ENCODE measurements at regions not wholly inside any gene's neighbourhood (a gene's known extent, or its start where the extent isn't known, plus 50 kb on each side); places are given as distances from the start of the nearest gene placed in this dataset.
A peak's percentile ranks its signal among the peaks of the same experiment; 100 is the strongest.

DNA sequence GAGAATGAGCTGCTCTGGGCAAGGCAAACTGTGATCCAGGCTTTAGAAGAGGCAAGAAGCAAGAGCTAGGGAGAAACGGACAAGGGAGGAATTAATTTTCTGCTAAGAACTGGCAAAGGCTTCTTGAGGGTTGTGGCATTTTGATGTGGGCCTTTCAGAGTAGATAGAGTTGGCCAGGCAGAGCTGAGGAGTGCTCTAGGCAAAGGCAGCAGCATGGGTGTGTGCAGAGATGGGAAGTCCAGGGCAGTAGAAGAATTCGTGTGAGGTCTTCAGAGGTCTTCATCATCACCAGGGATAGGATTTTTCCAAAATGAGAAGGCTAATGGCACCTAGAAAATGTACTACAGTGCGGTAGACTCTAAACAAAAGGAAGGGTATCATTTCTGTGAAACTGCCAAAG is 237.8 kb downstream of the LTN1 start:
- H3K36me3 ChIP-seq: no peaks in the 10 kb centered on the region
- no peak for DNase-seq
- no peak for TF ChIP-seq EP300 (IDR thresholded peaks at IDR 0.05)
- TF ChIP-seq, protein P1, sequence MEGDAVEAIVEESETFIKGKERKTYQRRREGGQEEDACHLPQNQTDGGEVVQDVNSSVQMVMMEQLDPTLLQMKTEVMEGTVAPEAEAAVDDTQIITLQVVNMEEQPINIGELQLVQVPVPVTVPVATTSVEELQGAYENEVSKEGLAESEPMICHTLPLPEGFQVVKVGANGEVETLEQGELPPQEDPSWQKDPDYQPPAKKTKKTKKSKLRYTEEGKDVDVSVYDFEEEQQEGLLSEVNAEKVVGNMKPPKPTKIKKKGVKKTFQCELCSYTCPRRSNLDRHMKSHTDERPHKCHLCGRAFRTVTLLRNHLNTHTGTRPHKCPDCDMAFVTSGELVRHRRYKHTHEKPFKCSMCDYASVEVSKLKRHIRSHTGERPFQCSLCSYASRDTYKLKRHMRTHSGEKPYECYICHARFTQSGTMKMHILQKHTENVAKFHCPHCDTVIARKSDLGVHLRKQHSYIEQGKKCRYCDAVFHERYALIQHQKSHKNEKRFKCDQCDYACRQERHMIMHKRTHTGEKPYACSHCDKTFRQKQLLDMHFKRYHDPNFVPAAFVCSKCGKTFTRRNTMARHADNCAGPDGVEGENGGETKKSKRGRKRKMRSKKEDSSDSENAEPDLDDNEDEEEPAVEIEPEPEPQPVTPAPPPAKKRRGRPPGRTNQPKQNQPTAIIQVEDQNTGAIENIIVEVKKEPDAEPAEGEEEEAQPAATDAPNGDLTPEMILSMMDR (IDR thresholded peaks at IDR 0.05): no peak
- TF ChIP-seq POLR2AphosphoS5 (IDR thresholded peaks at IDR 0.05): no peak
- TF ChIP-seq POLR2A (IDR thresholded peaks at IDR 0.05): no peak

GRCh38 chr21:28754127-28754611 is 238.5 kb downstream of the LTN1 start:
- peak overlapping the region in 2 of 4 donors; percentile 35 to 37 for H3K27ac ChIP-seq
- H3K9me3 ChIP-seq: no peaks in the 10 kb centered on the region
- DNase-seq (no peak), ATAC-seq (ENCODE audit: low FRiP score in 2 of 2) (peak; percentile 66 to 82)
- TF ChIP-seq EP300 (IDR thresholded peaks at IDR 0.05): peak in 2 of 4 donors; percentile 34 to 45
- peak; percentile 57 to 76 for TF ChIP-seq POLR2AphosphoS5 (IDR thresholded peaks at IDR 0.05)
- TF ChIP-seq, protein P1 (IDR thresholded peaks at IDR 0.05): no peak
- no peaks in the 10 kb centered on the region for H3K27me3 ChIP-seq
- H3K4me3 ChIP-seq: no peak overlapping the region
- no peaks in the 10 kb centered on the region for H3K36me3 ChIP-seq
- H3K4me1 ChIP-seq: no peaks in the 10 kb centered on the region
- 66 to 68% methylated on average over 9 of the region's 9 CpGs for whole genome bisulfite sequencing, 2 donors

More for the DNA sequence above, 237.8 kb downstream of the LTN1 start:
- H3K9me3 ChIP-seq: no peaks in the 10 kb centered on the region
- H3K27me3 ChIP-seq: no peaks in the 10 kb centered on the region
- H3K27ac ChIP-seq: peak overlapping the region; percentile 27 to 45 (median 36)
- no peak for ATAC-seq (ENCODE audit: low FRiP score in 2 of 2)
- 63 to 83% methylated on average over 3 of the region's 3 CpGs for WGBS, 2 donors
- no peaks in the 10 kb centered on the region for H3K4me1 ChIP-seq
- H3K4me3 ChIP-seq: no peak overlapping the region

DNA sequence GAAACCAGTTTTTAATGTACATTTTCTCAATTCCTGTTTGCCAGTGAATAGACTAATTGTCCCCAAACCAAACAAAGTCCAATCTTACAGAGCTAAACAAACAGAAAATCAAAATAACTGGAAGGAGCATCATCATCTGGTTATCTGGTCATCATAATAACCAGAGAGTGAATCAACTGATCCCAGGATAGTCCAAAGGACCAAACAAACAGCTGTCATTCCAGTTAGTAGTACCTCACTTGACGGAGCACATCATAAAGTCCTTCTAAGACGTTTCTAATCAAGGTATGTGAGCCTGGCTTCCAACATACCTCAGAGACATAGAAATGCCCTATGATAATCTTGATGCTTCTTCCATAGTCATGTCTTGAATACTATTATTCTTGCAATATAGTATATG is 240.5 kb downstream of the LTN1 start:
- no peak for TF ChIP-seq POLR2A (IDR thresholded peaks at IDR 0.05)
- TF ChIP-seq, protein P1 (IDR thresholded peaks at IDR 0.05): no peak
- TF ChIP-seq EP300 (IDR thresholded peaks at IDR 0.05): no peak
- no peak for TF ChIP-seq POLR2AphosphoS5 (IDR thresholded peaks at IDR 0.05)
- Histone ChIP-seq H3K27ac (peak overlapping the region in 1 of 4 donors; percentile 29), H3K9me3 (no peaks in the 10 kb centered on the region), H3K36me3 (no peaks in the 10 kb centered on the region), H3K4me3 (no peak overlapping the region), H3K27me3 (no peaks in the 10 kb centered on the region), H3K4me1 (no peaks in the 10 kb centered on the region)
- no peak for DNase-seq
- WGBS, 2 donors: 87 to 94% methylated on average over 2 of the region's 2 CpGs
- no peak for ATAC-seq (ENCODE audit: low FRiP score in 2 of 2)

DNA sequence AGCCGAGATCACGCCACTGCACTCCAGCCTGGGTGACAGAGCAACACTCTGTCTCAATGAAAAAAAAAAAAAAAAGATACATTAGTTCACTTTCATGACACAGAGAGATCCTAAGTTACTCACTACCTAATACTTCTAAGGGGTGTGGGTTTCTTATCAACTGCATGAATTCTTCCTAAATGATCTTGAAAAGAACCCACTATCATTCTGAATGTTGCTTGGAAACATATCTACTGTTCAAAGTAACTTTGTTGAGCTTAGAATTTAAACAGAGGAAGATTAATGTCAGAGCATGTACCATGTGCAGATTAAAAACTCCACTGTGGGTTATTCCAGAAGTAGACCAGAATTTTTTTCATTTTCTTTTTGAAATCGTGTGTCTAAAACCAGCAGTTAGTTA is 241.5 kb downstream of the LTN1 start:
- whole genome bisulfite sequencing, 2 donors: 86 to 90% methylated on average over 3 of the region's 3 CpGs
- no peak for ATAC-seq (ENCODE audit: low FRiP score in 2 of 2)

More for the DNA sequence above, 241.5 kb downstream of the LTN1 start:
- no peaks in the 10 kb centered on the region for H3K4me1 ChIP-seq
- TF ChIP-seq, protein P1 (IDR thresholded peaks at IDR 0.05): no peak
- TF ChIP-seq POLR2A (IDR thresholded peaks at IDR 0.05): no peak
- no peak for TF ChIP-seq POLR2AphosphoS5 (IDR thresholded peaks at IDR 0.05)
- no peak for TF ChIP-seq EP300 (IDR thresholded peaks at IDR 0.05)
- DNase-seq: no peak
- no peaks in the 10 kb centered on the region for H3K9me3 ChIP-seq
- H3K36me3 ChIP-seq: no peaks in the 10 kb centered on the region
- no peak overlapping the region for H3K27ac ChIP-seq
- no peaks in the 10 kb centered on the region for H3K27me3 ChIP-seq
- no peak overlapping the region for H3K4me3 ChIP-seq
